Stimulated activated CD4-positive, alpha-beta T cell treated with anti-CD3 and anti-CD28 coated beads, Interleukin-2, amount 100 ng/mL, for 48 hours (primary cell): ENCODE measurements at regions not wholly inside any gene's neighbourhood (a gene's known extent, or its start where the extent isn't known, plus 50 kb on each side); places are given as distances from the start of the nearest gene placed in this dataset.

ENCODE experiments used
- DNase-seq, 2 donors: peaks; one replicate each; pipeline ENCODE4 v3.0.0-alpha.2; 2020

DNA sequence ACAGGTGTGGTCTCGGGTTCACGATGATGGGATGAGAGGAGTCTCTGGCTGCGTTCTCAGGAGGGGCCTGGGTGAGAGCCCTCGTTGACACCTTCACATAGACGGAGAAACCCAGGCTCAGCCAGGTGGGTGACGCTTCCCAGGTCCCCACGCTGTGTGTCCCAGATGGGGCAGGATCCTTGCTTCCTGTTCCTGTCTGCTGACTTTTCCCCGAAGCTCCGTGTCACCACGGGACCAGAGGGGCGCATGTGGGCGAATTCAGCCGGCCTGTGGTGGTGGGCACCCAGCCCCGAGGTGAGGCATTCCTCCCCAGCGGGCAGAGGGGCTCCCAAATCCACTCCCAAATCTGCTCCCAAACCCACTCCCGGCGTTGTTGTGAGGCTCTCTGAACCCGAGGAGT lies 732.8 kb downstream of the BRD1 start:
- DNase-seq: no peak

DNA sequence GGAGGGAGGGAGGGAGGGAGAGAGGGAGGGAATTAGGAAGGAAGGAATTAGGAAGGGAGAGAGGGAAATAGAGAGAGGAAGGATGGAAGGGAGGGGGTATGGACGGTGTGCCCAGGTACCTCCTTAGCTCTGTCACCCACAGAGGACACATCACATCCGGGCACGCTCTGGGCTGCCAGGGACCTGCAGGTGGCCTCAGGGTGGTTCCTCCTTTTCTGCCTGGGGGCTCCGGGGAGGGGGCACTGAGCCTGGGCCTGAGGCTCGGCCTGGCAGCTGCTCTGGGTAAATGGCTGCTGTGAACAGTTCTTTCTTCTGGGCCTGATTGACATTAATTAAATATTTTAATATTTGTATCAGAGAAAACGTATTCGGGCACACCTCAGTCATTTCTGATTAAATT lies 733.5 kb downstream of the BRD1 start:
- no peak for DNase-seq

DNA sequence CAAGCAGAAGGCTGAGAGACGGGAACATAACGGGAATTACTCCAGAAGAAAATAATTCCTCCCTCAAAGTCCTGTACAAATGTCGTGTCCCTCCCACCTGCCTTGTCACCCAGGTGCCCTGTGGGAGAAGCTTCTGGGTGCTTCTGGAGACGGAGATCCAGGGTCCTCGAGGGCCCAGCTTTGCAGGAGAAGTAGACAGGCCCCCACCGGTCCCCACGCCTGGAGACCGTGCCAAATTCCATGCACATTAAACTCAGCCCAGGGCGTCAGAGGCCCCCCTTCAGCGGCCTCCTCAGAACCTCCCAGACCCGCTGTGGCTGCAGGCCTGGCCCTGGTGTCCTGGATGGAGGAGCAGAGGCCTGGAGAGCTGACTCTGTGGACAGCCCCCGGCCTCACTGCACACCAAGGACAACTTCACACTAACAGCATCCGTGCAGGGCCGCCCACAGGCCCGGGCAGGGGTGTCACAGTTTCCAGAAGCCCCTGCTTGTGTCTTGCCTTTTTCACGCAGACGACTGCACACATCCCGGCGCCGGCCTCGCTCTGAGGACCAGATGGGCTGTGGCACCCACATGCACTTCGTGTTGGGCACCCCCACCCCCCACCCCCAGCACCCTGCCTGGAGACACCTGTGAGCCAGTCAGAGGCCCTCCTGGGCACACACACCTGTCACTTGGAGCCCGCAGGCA lies 734.3 kb downstream of the BRD1 start:
- no peak for DNase-seq

DNA sequence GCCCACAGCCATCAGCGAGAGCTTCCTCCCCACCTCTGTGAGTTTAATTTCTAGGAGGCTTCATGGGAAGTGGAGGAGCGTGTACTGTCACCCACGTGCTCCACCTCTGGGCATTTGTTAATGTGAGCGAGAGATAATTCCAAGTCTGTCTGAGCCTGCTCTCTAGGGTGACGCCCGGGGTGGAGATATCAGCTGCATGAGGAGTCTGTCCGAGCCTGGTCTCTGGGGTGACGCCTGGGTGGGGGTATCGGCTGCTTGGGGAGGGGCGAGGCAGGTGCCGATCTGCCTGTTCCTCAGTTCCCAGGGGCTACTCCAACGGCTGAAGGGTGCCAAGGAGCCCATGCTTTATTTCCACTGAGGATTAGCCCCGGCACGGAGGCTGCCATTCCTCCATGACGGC lies 735.0 kb downstream of the BRD1 start:
- DNase-seq: no peak

DNA sequence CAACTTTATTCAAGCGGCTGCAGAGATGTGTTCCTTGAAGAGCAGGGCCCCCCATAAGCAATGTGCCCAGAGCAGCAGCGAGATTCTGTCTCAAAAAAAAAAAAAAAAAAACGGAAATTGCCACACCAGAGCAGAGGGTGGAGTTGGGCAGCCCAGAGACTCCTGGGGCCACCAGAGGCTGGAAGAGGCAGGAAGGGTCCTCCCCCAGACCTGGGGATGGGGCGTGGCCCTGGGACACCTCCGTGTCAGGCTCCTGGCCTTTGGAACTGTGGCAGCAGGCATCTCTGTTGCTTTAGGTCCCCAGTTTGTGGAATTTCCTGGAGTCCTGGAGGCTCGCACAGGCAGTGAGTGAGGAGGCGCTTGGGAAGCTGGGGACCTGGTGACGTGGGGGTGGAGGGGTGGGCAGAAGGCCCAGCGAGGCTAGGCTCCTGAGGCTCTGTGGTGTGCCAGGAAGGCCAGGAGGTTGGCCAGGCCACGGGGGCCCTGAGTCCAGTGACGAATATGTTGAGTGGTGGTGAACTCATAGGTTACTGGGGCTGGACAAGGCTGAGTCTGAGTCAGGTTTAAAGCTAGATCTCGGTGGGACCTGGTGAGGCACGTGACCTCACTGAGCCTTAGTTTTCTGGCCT lies 735.6 kb downstream of the BRD1 start:
- DNase-seq: no peak

DNA sequence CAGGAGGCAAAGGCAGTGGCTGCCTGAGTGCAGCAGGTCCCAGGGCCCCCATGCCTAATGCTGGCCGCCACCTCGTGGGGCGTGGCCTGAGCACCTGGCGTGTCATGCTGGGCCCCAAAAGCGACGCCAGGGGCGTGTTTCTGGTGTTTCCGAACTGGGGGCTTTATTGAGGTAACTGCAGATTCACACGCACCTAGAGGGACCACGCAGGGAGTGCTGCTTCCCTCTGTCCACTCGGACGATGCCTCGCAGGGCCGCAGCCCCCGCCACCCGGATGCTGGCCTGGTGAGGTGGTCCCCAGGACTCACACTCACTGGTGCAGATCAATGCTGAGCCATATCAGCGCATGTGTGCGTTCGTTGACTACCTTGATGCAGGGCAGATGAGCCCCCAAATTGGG lies 736.2 kb downstream of the BRD1 start:
- DNase-seq: no peak

DNA sequence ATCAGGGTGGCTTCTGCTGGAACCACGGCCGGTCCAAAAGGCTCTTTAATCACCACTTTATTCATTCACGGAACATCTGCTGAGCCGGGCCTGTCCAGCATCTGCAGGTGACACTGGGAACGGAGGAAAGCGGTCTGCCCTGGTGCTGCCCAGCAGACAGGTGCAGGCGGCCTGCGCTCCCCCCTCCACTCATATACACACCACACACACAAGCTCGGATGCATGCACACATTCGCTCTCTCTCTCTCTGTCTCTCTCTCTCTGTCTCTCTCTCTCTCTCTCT lies 736.9 kb downstream of the BRD1 start:
- DNase-seq: no peak

DNA sequence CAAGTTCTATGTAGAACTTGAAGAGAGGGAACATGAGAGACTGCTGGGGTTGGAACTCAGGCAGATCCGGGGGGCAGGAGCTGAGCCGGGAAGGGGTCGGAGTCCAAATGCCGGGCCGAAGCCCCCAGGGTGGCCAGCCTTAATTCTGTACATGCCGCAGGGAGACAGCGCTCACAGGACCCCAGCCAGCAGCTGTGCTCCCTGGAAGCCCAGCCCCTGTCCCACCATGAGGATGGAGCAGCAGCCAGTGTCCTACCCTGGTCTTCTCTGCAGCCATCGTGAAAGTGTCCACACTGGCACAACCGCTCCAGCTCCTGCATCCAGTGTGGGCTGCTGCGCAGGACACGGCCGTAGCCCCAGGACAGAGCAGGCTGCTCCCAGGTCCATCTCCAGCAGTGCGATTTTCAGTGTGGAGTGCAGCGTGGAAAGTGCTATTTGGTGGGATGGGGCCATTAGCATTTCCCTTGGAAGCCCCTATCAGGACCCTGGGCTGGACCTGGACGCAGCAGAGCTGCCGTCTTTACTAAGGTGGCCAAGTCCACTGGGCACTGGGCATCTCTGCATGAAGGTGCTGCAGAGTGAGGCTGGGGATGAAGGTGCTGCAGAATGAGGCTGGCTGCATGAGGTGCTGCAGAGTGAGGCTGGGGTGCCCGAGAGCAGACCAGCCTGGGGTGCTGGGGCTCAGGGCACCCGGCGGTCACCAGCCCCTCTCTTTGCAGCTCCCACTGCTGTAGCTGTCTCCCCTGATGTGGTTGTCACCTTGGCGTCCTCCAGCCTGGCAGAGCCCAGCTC lies 737.4 kb downstream of the BRD1 start:
- no peak for DNase-seq

DNA sequence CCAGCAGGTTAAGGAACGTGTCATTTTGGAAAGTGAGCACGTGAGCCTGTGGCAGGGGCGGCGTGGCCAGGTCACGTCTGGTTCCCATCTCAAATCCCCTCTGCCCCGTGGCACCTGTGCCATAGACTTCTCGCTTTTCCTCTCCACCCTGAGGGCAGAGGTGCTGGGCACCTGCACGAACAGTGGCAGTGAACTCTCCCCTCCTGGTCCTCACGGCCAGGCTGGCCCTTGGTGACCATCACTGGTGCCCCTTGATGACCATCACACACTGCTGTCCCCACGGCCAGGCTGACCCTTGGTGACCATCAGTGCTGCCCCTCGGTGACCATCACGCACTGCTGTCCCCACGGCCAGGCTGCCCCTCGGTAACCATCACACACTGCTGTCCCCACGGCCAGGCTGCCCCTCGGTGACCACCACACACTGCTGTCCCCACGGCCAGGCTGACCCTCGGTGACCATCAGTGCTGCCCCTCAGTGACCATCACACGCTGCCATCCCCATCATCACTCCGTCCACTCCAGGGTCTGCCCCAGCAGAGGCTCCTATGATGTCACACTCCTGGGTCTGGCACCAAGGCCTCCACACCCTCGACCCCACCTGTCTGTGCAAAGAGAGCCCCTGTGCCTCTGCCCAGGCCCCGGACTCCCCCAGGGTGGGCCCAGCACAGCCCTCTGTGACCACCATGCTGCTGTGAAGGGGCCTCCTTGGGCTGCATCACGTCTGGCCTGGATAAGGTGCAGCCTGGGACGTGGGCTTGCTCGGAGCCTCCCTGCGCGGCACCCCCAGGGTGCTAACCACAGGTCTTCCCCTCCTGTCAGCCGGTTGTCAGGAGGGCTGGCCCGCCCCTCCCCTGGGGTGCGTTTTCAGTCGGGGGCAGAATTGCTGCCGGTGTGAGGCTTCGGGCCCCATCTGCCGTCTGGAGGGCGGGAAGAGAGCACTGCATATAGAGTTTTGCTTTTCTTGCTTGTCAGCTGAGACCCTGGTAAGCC lies 738.6 kb downstream of the BRD1 start:
- no peak for DNase-seq

DNA sequence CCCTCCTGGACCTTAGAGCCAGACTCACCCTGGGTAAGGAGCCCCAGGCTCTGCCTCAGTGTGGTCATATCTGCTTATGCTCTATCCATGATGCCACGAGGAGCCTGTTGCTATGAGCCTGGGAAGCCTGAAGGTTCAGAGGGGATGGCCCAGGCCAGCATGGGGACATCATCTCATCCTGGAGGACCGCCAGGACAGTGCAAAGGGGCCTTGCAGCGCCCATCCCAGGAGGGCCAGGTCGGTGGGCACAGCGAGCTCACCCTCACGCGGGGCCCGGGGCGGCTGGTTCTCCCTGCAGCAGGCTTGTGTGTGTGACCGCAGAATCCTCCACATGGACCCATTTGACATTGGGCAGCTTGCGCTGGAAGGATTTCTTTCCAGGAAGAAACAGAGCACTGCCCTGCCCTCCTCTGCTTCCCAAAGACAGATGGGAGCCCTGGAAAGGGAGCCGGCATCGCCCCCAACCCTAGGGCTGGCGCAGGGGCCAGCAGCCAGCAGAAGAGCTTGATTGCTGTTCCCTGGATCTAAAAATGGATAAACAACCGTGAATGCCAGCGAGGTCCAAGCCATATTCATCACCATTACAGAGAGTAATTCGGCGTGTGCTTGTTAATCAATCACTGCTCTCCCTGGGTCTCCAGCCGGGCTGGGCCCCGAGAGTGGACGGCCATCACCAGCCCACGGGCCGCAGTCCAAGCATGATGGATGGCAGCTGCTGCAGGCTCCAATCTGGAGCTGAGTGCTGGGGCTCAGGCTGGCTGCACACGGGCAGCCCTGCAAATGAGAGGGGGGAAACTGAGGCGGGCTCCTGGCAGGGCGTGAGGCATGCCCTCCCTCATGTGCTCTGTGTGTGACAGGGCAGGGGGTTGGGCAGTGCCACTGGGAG lies 739.7 kb downstream of the BRD1 start:
- DNase-seq: no peak

DNA sequence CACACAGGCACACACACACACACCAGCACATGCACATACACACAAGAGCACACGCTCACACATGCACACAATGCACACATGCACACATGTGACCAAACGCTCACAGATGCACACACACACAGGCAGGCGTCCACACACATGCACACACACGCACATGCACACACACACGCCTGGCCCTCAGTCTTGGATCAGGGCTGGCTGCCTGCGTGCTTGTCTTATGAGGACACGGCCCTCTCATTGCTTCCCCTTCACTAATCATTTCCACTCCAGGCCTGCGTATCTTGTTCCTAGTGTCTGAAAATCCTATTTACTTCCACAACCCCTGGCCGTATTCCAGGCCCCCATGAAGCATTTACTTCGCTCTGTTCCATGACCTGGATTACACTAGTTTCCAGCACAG lies 740.5 kb downstream of the BRD1 start:
- no peak for DNase-seq

DNA sequence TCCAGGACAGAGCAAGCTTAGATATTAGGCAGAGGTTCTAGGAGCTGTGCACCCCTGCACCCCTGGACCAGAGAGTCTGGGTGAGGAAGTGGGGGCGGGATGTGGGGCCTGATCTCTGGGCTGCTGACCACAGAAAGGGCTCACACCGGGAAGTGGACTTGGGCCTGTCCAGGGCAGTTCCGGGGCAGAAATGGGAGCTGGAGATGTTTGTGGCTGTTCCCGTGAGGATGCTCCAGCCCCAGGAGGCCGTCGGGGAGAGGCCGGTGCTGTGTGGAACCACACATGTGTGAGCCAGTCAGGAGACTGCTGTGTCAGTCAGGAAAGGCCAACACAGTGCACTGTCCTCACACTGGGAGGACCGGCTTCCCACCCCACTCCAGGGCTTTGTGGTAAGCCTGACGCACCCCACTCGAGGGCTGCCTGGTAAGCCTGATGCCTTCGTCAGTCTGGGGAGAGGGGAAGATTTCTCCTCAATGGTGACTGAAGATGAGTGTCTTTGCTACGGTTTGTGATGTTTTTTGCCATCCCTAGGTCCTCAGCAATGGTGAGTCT lies 741.0 kb downstream of the BRD1 start:
- no peak for DNase-seq

DNA sequence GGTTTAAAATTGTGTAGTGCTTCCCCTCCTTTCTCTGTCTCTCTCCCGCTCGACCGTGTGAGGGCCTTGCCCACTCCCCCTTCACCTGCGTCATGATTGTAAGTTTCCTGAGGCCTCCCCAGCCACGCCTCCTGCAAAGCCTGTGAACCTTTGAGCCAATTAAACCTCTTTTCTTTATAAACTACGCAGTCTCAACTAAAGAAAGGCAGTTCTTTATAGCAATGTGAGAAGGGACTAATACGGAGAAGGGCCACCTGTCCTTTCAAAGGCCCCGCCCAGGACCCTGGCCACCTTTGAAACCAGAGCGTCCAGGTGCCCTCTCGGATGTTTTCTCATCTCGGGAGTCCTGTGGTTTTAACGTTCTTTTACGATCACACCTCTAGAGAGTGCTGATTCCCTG lies 741.5 kb downstream of the BRD1 start:
- DNase-seq: no peak

DNA sequence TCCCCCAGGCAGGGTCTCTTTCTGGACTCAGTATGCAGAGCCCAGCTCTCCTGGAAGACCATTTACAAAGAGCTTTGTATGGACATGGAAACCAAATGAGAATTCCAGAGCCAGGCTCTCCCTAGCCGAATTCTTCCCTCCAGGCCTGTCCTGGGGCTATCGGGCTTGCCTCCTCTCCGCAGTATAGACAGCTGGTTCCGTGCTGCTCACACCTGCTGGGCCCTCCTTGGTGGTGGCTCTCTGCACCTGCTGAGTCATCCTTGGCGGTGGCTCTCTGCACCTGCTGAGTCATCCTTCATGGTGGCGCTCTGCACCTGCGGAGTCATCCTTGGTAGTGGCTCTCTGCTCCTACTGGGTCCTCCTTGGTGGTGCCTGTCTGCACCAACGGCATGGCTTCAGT lies 743.5 kb downstream of the BRD1 start:
- DNase-seq: no peak

DNA sequence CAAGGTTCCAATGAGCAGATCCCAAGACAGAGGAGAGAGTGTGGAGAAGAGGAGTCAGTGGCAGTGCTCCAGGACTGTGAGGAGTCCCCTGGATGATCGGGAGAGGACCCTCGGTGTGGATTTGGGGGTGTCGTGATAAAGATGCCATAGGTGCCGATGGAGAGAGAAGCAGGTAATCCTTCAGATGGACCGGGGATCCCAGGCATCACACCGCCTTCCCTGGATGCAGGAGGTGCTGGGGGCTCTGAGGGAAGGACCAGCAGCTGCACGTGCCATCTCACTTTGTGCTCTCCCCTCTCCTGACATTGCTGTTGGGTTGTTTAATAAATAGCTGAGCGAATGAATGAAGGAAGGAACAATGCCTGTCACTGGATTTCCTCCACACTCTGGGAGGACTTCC lies 744.1 kb downstream of the BRD1 start:
- DNase-seq: no peak

DNA sequence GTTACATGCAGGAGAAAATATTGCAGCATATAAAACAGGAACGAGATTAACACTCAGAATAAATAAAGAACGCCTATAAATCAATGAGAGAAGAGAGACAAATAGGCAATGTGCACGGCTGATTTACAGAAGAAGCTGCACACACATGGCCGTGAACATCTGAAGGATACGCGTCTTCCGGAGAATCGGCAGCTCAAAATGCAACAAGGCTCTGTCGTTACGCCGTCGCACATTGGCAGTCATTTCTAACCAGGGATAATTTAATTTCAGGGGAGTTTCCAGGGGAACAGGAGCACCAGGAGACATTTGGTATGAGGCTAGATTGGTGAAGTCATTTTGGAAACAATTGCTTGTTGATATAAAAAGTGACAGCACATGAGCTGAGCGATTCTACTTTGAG lies 745.2 kb downstream of the BRD1 start:
- DNase-seq: no peak

DNA sequence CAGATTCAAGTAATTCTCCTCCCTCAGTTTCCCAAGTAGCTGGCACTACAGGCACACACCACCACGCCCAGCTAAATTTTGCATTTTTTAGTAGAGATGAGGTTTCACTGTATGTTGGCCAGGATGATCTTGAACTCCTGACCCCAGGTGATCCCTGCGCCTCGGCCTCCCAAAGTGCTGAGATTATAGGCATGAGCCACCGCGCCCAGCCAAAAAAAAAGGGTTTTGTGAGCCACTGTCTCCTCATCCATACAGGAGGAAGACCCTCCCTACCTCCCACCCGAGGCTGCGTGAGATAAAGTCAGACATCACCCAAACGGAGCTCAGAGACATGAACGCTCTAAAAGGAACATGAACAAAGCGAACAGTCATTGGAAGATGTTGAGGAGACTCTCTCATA lies 745.7 kb downstream of the BRD1 start:
- no peak for DNase-seq

DNA sequence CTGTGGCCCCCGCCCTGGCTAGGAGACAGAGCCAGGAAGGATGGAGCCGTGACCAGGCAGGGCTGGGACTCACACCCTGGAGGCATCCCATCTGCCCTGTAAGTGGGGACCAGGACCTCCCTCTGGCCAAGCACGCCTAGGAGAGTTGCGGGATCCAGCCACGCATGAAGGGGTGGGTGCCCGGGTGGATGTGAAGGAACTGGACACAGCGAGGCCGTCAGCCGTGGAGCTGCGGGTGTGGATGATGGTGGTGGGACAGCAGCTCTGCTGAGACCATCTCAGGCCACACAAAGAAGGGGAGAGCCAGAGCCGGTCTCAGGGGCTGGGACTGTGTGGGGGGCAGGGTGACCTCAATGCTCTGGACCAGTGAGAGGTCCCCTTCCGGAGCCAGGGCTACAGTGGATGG lies 746.4 kb downstream of the BRD1 start:
- no peak for DNase-seq

DNA sequence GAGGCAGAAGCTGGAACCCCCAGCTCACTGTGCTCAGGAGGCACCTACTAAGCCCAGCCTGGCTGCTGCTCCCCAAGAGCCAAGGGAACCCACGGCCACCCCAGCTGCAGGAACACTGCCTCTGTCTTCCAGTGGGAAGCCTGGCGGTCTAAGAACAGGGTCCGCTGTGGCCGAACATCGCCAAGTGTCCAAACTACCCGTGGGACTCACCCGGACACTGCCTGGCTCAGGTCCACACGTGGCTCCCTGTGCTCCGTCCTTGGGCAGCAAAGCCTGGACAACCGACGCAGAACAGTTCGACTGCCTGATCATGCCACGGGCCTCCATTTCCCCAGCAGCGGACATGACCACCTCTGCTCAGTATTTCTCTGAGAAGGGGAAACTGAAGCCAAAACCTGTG lies 747.0 kb downstream of the BRD1 start:
- DNase-seq: no peak

DNA sequence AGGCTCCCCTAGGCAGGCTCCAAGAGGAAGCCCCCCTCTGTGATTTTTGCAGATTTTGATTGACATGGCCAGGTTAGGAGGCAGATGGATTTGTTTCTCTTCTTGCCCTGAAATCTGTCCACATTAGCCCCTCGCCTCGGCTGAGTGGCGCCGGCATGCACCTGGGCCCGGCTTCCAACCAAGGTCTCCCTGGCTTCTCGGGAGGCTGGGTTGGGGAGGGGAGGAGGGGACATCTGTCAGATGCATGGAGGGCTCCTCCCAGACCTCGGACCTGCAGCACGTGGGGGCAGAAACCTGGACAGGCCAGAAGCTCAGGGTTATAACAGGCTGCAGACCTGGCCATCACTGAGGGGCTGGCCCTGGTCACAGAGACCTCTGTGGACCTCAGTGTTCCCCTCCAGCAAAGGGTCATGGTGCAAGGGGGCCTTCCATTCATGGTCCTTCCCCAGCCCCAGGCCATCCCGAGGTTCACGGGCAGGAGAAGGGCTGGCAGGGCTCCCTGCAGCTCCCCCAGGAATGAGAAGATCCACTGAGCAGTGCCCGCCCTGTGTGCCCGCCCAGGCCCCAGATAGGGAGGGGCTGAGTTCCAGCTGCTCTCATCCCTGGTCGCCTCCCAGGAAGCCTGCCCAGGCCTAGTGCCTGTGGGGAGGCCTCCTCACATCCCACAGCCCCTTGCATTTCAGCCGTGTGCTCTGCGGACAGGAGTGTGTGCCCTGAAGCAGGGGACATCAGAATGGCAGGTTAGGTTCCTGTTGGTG lies 747.8 kb downstream of the BRD1 start:
- no peak for DNase-seq
